Muscle layer of duodenum (tissue), 2 donors: ENCODE measurements at regions not wholly inside any gene's neighbourhood (a gene's known extent, or its start where the extent isn't known, plus 50 kb on each side); places are given as distances from the start of the nearest gene placed in this dataset.

Experiments
- H3K27ac ChIP-seq: one replicate; pipeline ENCODE4 v1.7.0; 2013; ENCODE audit warnings: mild to moderate bottlenecking, low read length
- H3K27me3 ChIP-seq: one replicate; pipeline ENCODE4 v1.7.0; 2013; ENCODE audit warnings: low read depth, mild to moderate bottlenecking, control low read depth, low read length
- H3K36me3 ChIP-seq, 2 donors: one replicate each; pipeline ENCODE4 v1.7.0; 2013; ENCODE audit warnings: low read length in 2 of 2, control low read depth in 1 of 2, mild to moderate bottlenecking in 1 of 2; ENCODE audit not compliant: insufficient read depth in 2 of 2, control insufficient read depth in 1 of 2
- H3K4me1 ChIP-seq, 2 donors: one replicate each; pipeline ENCODE4 v1.7.0; 2013; ENCODE audit warnings: low read length in 2 of 2, mild to moderate bottlenecking in 2 of 2, control low read depth in 1 of 2, moderate library complexity in 1 of 2; ENCODE audit not compliant: insufficient read depth in 2 of 2, control insufficient read depth in 1 of 2
- H3K4me3 ChIP-seq, 2 donors: one replicate each; pipeline ENCODE4 v1.7.0; 2013; ENCODE audit warnings: low read length in 2 of 2, low read depth in 1 of 2, mild to moderate bottlenecking in 1 of 2
- H3K9me3 ChIP-seq, 2 donors: one replicate each; pipeline ENCODE4 v1.7.0; 2013; ENCODE audit warnings: low read length in 2 of 2, control low read depth in 1 of 2, mild to moderate bottlenecking in 1 of 2; ENCODE audit not compliant: control insufficient read depth in 1 of 2
- donor health status: healthy.

DNA sequence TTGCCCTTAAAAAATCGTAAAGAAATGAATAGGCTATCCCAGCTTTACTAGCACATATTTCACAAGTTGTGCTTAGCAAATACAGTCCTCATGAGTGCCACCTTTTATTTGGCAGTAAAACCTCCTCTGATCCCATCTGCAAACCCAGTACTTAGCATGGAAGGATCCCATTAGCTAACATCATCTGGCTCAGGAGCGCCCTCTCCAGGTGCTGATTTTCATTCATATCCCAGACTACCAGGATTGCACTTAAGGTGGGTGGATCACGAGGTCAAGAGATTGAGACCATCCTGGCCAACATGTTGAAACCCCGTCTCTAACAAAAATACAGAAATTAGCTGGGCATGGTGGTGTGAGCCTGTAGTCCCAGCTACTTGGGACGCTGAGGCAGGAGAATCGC is 76.1 kb upstream of the PAX6 start:
- H3K27ac ChIP-seq = no peak overlapping the region
- H3K27me3 ChIP-seq = no peaks in the 10 kb centered on the region
- H3K36me3 ChIP-seq = no peaks in the 10 kb centered on the region
- H3K4me1 ChIP-seq = no peaks in the 10 kb centered on the region
- no peaks in the 10 kb centered on the region for H3K9me3 ChIP-seq
- H3K4me3 ChIP-seq = no peak overlapping the region

DNA sequence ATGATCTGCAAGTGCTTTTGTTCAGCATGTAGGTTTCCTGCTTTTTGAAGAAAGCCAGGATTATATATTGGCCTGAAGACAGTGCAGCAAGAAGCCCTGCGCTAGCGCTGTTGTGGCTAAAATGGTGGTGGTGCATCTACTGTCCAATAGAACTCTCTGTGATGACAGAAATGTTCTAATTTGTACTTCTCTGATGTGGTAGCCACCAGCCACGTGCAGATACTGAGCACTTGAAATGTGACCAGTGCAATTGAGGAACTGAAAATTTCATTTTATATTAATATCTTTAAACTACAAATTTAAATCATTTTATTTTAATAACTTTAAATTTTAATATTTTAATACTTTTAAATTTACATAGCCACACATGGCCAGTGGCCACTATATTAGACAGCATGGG is 73.0 kb upstream of the PAX6 start:
- Histone ChIP-seq H3K4me1 (no peaks in the 10 kb centered on the region), H3K27ac (no peak overlapping the region), H3K9me3 (no peaks in the 10 kb centered on the region), H3K4me3 (no peak overlapping the region), H3K27me3 (no peaks in the 10 kb centered on the region), H3K36me3 (no peaks in the 10 kb centered on the region)

DNA sequence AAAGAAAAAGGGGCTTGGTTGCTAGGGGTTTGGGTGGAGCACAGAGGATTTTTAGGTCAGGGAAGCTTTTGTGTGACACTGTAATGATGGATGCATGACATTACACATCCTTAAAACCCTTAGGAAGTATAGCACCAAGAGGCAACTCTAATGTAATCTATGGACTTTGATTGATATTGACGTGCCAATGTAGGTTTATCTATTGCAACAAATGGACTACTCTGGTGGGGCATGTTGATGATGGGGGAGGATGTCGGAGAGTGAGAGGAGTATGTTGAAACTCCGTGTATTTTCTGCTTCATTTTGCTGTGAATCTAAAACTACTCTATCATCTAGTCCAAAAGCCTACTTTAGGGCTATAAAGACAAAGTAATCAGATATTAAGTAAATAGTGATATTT is 72.3 kb upstream of the PAX6 start:
- Histone ChIP-seq H3K4me1 (no peaks in the 10 kb centered on the region), H3K27me3 (no peaks in the 10 kb centered on the region), H3K4me3 (no peak overlapping the region), H3K36me3 (no peaks in the 10 kb centered on the region), H3K9me3 (no peaks in the 10 kb centered on the region), H3K27ac (no peak overlapping the region)

DNA sequence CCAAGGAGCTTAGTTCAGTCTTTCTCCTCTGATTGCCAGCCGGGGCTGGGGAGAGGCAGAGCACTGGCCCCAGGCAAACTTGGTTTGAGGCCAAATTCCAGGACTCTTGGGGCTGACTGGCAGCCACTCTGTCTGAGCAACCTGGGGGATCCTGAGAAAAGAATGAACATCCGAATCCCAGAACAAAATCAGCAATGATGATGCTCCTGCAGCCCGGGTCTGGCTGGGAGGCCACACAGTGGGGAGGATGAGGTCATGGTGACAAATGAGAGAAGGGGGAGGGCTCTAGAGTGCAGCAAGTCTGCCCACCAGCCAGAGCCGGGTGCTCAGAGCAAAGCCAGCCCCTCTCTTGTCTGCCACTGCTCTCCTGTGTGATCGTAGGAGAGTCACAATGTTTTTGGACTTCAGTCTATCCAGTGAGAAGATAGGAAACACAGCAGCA is 71.8 kb upstream of the PAX6 start:
- Histone ChIP-seq H3K4me3 (no peak overlapping the region), H3K27ac (no peak overlapping the region), H3K27me3 (no peaks in the 10 kb centered on the region), H3K4me1 (no peaks in the 10 kb centered on the region), H3K36me3 (no peaks in the 10 kb centered on the region), H3K9me3 (no peaks in the 10 kb centered on the region)

DNA sequence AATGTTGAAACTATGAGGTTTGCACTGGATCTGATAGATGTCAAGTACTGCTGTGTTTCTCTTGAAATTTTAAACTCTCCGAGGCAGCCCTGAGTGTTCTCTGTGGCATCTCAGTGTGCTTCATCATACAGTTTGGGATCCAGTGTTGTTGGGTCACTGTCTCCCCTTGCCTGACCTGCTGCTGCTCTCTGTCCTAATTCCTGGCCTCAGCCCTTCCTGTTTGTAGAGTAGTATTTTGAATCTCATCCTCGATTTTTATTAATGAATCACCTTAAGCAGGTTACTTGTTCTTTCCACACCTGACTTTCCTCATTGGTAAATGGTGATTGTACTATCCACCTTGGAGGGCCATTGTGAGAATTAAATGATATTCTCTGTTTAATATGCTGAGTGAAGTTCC is 70.7 kb upstream of the PAX6 start:
- H3K4me3 ChIP-seq = no peak overlapping the region

DNA sequence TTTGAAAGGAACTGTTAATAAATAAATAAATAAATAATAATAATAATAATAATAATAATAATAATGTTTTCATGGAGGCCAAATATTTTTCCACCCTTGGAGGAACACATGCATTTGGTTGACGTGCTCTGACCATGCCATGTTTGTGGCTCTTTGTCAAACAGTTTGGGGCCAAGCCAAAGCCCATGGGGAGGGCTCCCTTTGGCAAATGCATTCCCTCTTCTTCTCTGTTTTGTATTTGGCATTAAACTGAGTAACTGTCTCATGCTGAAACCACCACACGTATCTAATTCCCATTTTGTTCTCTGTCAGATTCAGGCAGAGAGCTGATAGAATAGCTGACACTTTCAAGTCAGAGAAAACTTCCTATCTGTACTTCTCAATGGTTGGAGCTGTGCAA is 68.6 kb upstream of the PAX6 start:
- no peaks in the 10 kb centered on the region for H3K36me3 ChIP-seq
- no peaks in the 10 kb centered on the region for H3K9me3 ChIP-seq
- no peaks in the 10 kb centered on the region for H3K4me1 ChIP-seq
- H3K27ac ChIP-seq = no peak overlapping the region
- H3K27me3 ChIP-seq = no peaks in the 10 kb centered on the region
- H3K4me3 ChIP-seq = no peak overlapping the region

More for the DNA sequence above, 70.7 kb upstream of the PAX6 start:
- H3K27me3 ChIP-seq = no peaks in the 10 kb centered on the region
- no peaks in the 10 kb centered on the region for H3K4me1 ChIP-seq
- no peaks in the 10 kb centered on the region for H3K9me3 ChIP-seq
- no peak overlapping the region for H3K27ac ChIP-seq
- no peaks in the 10 kb centered on the region for H3K36me3 ChIP-seq

DNA sequence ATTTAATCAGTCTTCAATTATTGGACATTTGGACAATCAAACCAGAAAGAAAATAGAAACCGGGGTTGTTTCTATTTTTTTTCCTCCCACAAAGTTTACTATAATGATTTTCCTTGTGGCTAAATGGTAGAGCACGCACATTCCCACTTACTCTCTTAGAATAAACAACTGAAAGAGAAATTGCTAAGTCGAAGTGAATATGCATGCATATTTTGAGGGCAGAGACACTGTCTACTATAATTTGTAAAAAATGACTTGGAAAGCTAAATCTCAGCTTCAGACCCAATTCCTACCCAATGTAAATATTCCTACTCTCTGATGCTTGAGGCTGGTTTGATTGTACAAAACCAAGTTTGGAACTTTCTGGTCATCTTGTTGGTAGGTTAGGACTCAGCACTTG is 66.7 kb upstream of the PAX6 start:
- Histone ChIP-seq H3K4me1 (no peaks in the 10 kb centered on the region), H3K36me3 (no peaks in the 10 kb centered on the region), H3K9me3 (no peaks in the 10 kb centered on the region), H3K27ac (no peak overlapping the region), H3K4me3 (no peak overlapping the region), H3K27me3 (no peaks in the 10 kb centered on the region)

DNA sequence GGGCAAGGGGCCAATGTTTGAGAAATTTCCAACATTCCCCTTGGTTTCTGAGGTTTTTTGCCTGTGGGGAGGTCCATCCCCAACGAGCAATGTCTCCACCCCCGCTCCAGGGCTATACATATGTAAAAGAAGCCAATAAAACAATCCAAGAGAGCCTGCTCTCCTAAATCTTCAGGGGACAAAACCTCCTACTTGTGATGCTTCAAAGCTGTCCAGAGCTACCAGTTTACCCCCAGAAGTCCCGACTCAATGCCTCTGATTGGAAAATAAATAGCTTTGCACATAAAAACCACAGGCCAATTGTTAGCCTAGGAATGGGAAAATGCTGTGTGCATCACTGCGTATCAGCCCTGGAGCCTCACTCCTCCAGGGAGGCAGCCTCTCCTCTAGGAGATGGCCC is 66.0 kb upstream of the PAX6 start:
- Histone ChIP-seq H3K27ac (no peak overlapping the region), H3K27me3 (no peaks in the 10 kb centered on the region), H3K36me3 (no peaks in the 10 kb centered on the region), H3K9me3 (no peaks in the 10 kb centered on the region), H3K4me3 (no peak overlapping the region), H3K4me1 (no peaks in the 10 kb centered on the region)

DNA sequence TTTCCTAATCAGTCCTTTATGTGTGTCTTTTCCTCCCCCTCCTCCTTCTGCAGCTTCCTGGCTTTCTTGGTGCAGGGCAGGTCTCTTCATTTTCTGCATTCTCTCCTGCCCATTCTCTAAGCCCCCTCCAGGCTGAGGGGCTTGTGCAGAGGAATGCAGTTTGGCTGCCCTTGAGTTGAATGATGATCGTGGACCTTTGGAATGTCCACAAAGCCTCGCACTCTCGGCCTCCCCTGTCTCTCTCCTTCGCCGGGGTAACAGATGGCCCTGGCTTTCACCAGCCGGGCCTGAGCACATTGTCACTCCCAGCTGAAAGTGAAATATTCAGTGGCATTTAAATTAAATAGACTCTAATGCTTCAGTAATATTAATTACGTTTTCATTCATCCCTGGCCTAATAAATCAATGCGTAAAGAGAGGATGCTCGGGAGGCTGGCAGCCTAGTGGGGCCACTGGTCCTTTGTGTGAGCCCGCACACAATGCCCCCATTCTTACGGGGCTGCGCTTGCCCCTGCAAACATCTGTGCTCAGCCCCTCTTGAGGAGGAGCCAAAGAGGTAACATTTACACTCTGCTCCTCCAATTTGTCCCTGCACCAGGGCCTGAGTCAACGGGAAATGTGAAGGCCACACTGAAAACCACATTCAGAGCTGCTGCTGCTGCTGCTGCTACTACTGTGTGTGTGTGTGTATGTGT is 64.9 kb upstream of the PAX6 start:
- no peaks in the 10 kb centered on the region for H3K4me1 ChIP-seq
- H3K27ac ChIP-seq = no peak overlapping the region
- H3K4me3 ChIP-seq = no peak overlapping the region
- no peaks in the 10 kb centered on the region for H3K9me3 ChIP-seq
- no peaks in the 10 kb centered on the region for H3K36me3 ChIP-seq
- peaks cover 5% of the 10 kb centered on the region for H3K27me3 ChIP-seq

DNA sequence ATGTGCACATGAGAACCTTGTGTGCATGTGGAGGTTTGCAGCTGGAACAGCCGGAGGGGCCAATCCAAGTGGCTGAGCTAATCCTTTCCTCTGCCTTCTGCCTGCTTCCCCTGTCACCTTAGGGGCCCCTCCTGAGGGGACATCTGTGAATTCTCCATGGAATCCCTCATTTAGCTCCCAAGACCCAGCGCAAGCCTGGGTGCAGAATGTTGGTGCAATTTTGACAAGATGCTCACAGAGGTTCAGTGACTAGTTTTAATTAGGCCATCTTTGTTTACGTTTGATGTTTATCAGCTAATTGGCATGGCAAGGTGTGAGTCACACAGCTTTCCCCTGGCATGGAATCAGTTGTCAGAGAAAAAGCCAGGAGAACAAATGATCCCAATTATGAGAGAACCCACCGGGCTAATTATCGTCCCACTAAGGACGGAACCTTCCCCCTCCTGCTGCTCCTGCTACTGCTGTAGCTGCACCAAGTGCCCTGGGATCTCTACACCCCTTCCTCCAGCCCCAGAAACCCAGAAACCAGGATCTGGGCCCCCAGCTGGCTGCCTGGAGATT is 63.6 kb upstream of the PAX6 start:
- no peaks in the 10 kb centered on the region for H3K4me1 ChIP-seq
- no peak overlapping the region for H3K27ac ChIP-seq
- H3K27me3 ChIP-seq = peaks cover 5% of the 10 kb centered on the region
- no peaks in the 10 kb centered on the region for H3K36me3 ChIP-seq
- no peak overlapping the region for H3K4me3 ChIP-seq
- no peaks in the 10 kb centered on the region for H3K9me3 ChIP-seq

DNA sequence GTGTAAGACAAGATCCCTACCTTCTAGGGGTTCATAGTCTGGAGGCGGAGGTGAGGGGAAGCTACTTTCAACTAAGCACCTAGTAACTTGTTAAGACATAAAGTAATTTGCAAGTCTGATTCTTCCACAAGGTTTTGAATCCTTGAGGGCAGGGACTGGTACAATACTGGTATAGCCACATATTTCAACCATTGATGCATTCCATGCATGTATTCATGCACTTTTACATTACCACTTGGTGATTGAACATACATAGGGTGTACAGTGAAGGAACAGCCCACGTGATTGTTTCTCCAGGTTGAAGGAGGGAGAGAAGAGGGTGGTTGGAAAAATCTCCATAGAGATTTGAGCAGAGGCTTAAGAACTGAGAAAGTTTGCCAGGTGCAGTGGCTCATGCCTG is 62.0 kb upstream of the PAX6 start:
- no peaks in the 10 kb centered on the region for H3K9me3 ChIP-seq
- no peaks in the 10 kb centered on the region for H3K4me1 ChIP-seq
- H3K27ac ChIP-seq = no peak overlapping the region
- no peaks in the 10 kb centered on the region for H3K36me3 ChIP-seq
- H3K4me3 ChIP-seq = no peak overlapping the region
- H3K27me3 ChIP-seq = peaks cover 5% of the 10 kb centered on the region

DNA sequence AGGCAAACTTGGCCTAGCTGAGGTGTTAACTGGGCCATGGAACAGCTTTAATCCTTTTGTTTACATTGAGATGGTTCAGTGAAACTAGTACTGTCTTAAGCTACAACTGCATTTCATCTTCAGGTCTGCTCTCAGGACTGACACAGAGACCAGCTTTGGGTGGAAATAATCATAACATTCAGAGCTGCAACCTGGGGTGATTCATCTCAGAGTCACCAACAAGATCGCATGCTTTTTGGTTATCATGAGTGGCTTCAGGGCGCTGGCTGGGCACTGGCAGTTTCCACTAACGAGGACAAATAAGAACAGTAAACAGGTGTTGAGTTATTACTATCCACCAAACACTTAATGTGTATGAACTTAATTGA is 60.9 kb upstream of the PAX6 start:
- Histone ChIP-seq H3K4me3 (no peak overlapping the region), H3K27ac (no peak overlapping the region), H3K9me3 (peaks cover 0 to 3% of the 10 kb centered on the region in 2 donors), H3K4me1 (no peaks in the 10 kb centered on the region), H3K27me3 (peaks cover 5% of the 10 kb centered on the region), H3K36me3 (no peaks in the 10 kb centered on the region)
